HCT116 (cell line): ENCODE measurements at regions not wholly inside any gene's neighbourhood (a gene's known extent, or its start where the extent isn't known, plus 50 kb on each side); places are given as distances from the start of the nearest gene placed in this dataset.

Experiments used
- ATF3 ChIP-seq: IDR thresholded peaks from 2 replicates; pipeline ENCODE4 v1.6.1; 2012
- CEBPB ChIP-seq: IDR thresholded peaks from 2 replicates; pipeline ENCODE4 v1.6.1; 2012; ENCODE audit warnings: low read depth
- CTCF ChIP-seq, 3 experiments: fragments of 200-600 bp in 1 of 3; sonication (generic) in 1 of 3; IDR thresholded peaks in 2 of 3; conservative IDR thresholded peaks in 1 of 3; 2 replicates each; pipeline ENCODE4 v1.5.1; 2012 to 2017; ENCODE audit warnings: low read depth in 2 of 3, low read length in 2 of 3, antibody characterized with exemption in 1 of 3, borderline replicate concordance in 1 of 3, control low read depth in 1 of 3, mild to moderate bottlenecking in 1 of 3, mixed read lengths in 1 of 3, mixed run types in 1 of 3, moderate library complexity in 1 of 3; ENCODE audit not compliant: insufficient read depth in 1 of 3
- EZH2 ChIP-seq: fragments of 200-600 bp; sonication (generic); IDR thresholded peaks from 2 replicates; pipeline ENCODE4 v1.6.1; 2017; ENCODE audit warnings: antibody characterized with exemption, mixed run types
- EZH2phosphoT487 ChIP-seq: fragments of 200-600 bp; IDR thresholded peaks from 2 replicates; pipeline ENCODE4 v1.6.1; 2018; ENCODE audit warnings: antibody characterized with exemption, borderline replicate concordance
- POLR2A ChIP-seq: IDR thresholded peaks from 2 replicates; pipeline ENCODE4 v1.7.0; 2011; ENCODE audit warnings: borderline replicate concordance; ENCODE audit not compliant: insufficient read depth, insufficient read length; ENCODE audit errors: extremely low read depth
- RAD21 ChIP-seq: IDR thresholded peaks from 2 replicates; pipeline ENCODE4 v1.6.1; 2012; ENCODE audit warnings: low read depth, mild to moderate bottlenecking
- REST ChIP-seq: IDR thresholded peaks from 2 replicates; pipeline ENCODE4 v1.6.1; 2012; ENCODE audit warnings: low read depth
- SIN3A ChIP-seq: IDR thresholded peaks from 2 replicates; pipeline ENCODE4 v1.6.1; 2012; ENCODE audit warnings: low read depth

- TF ChIP-seq EZH2phosphoT487 (no peak), REST (no peak), EZH2 (no peak), SIN3A (no peak), RAD21 (no peak), ATF3 (no peak), CTCF (IDR thresholded peaks at IDR 0.05 in 2 of 3, conservative IDR thresholded peaks at IDR 0.05 in 1 of 3; ENCODE audit: borderline replicate concordance in 1 of 3, insufficient read depth in 1 of 3, low read depth in 2 of 3, low read length in 2 of 3) (no peak), POLR2A (no peak), CEBPB (no peak)
These were observed 121.8 kb downstream of the PMAIP1 start for GRCh38 chr18:60021556-60021955.
